H1 (cell line): ENCODE measurements at regions not wholly inside any gene's neighbourhood (a gene's known extent, or its start where the extent isn't known, plus 50 kb on each side); places are given as distances from the start of the nearest gene placed in this dataset.

Experiments
- CHD7 ChIP-seq: fragments of 300-600 bp; sonication (generic); IDR thresholded peaks from 2 replicates; pipeline ENCODE4 v1.7.1; 2012; ENCODE audit warnings: low read length, moderate library complexity, mild to moderate bottlenecking, inconsistent platforms; ENCODE audit not compliant: insufficient replicate concordance

DNA sequence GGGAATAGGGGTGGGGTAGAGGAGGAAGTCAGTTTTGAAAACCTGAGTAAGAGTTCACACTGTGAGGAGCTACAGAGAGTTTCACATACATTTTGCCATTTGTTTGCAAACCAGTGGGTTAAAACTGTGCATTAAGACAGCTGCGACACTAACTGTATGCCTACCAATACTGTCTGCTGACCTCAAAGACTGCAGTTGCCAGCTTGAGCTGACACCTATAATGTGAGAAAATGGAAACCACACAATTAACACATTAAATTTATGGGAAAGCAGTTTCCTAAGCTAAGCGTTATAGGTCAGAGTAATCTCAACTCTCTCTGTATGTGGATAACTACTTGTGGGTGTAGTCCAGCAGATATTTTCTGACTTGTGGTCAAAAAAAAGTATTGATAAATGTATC is 756.6 kb upstream of the GCFC2 start (continued):
- TF ChIP-seq CHD7: no peak
